Daoy (cell line): ENCODE measurements at regions not wholly inside any gene's neighbourhood (a gene's known extent, or its start where the extent isn't known, plus 50 kb on each side); places are given as distances from the start of the nearest gene placed in this dataset.

Experiments used
- DNase-seq: peaks from one replicate; pipeline ENCODE4 v3.0.0-alpha.2; 2015; ENCODE audit warnings: low read depth

GRCh38 chr13:80036845-80037504, 304.0 kb downstream of the SPRY2 start:
- no peak for DNase-seq

GRCh38 chr13:80035096-80035495, 305.8 kb downstream of the SPRY2 start:
- DNase-seq: no peak

- DNase-seq: no peak
These were observed 307.0 kb downstream of the SPRY2 start for GRCh38 chr13:80033951-80034350.

GRCh38 chr13:80033286-80033685, 307.6 kb downstream of the SPRY2 start:
- peak; percentile 12 for DNase-seq

GRCh38 chr13:80030491-80030890, 310.4 kb downstream of the SPRY2 start:
- DNase-seq: peak; percentile 43

GRCh38 chr13:80029170-80029569, 311.8 kb downstream of the SPRY2 start:
- DNase-seq: no peak

GRCh38 chr13:80022146-80022545, 318.8 kb downstream of the SPRY2 start:
- DNase-seq: no peak

- peak; percentile 41 for DNase-seq
These were observed 328.7 kb downstream of the SPRY2 start for GRCh38 chr13:80012251-80012650.

GRCh38 chr13:80011448-80012212, 329.3 kb downstream of the SPRY2 start:
- DNase-seq: no peak

- no peak for DNase-seq
These were observed 330.1 kb downstream of the SPRY2 start for GRCh38 chr13:80010846-80011245.

- DNase-seq: no peak
These were observed 330.6 kb downstream of the SPRY2 start for GRCh38 chr13:80010286-80010831.

GRCh38 chr13:80009760-80010159, 331.2 kb downstream of the SPRY2 start:
- DNase-seq: no peak

- no peak for DNase-seq
These were observed 334.0 kb downstream of the SPRY2 start for GRCh38 chr13:80006940-80007339.

- DNase-seq: no peak
These were observed 339.4 kb downstream of the SPRY2 start for GRCh38 chr13:80001510-80001842.

GRCh38 chr13:80000684-80001509, 340.0 kb downstream of the SPRY2 start:
- DNase-seq: no peak

GRCh38 chr13:79999601-80000000, 341.3 kb downstream of the SPRY2 start:
- no peak for DNase-seq

GRCh38 chr13:79998381-79998880, 342.5 kb downstream of the SPRY2 start:
- no peak for DNase-seq

- DNase-seq: no peak
These were observed 343.7 kb downstream of the SPRY2 start for GRCh38 chr13:79997244-79997643.

- DNase-seq: peak; percentile 78
These were observed 345.6 kb downstream of the SPRY2 start for GRCh38 chr13:79995334-79995733.

GRCh38 chr13:79992111-79992510, 348.8 kb downstream of the SPRY2 start:
- DNase-seq: no peak

- no peak for DNase-seq
These were observed 350.9 kb downstream of the SPRY2 start for GRCh38 chr13:79990048-79990447.

- peak; percentile 7 for DNase-seq
These were observed 351.7 kb downstream of the SPRY2 start for GRCh38 chr13:79989217-79989661.
